GM21367 (cell line): ENCODE measurements at regions not wholly inside any gene's neighbourhood (a gene's known extent, or its start where the extent isn't known, plus 50 kb on each side); places are given as distances from the start of the nearest gene placed in this dataset.
"Not testable (repeated sequence)": the region's sequence is repeated elsewhere in the genome, so short reads cannot be mapped to it uniquely, and the experiment has no call there.

ENCODE experiments used
- ATAC-seq: cut with Tn5 transposase; IDR thresholded peaks from one replicate; pipeline ENCODE4 v1.9.1; 2021; ENCODE audit not compliant: unreplicated experiment

GRCh38 chr4:49117951-49118350 is 131.9 kb downstream of the CWH43 start:
- not testable (repeated sequence) for ATAC-seq

GRCh38 chr4:49118379-49119212 is 132.5 kb downstream of the CWH43 start:
- peak; percentile 38 for ATAC-seq

GRCh38 chr4:49119345-49119744 is 133.3 kb downstream of the CWH43 start:
- ATAC-seq = peak; percentile 15

- not testable (repeated sequence) for ATAC-seq
Measured at GRCh38 chr4:49120042-49120779, 134.1 kb downstream of the CWH43 start.

GRCh38 chr4:49120804-49121203 is 134.7 kb downstream of the CWH43 start:
- ATAC-seq = peak; percentile 29

- not testable (repeated sequence) for ATAC-seq
Measured at GRCh38 chr4:49126443-49126842, 140.4 kb downstream of the CWH43 start.

- not testable (repeated sequence) for ATAC-seq
Measured at GRCh38 chr4:49126858-49127257, 140.8 kb downstream of the CWH43 start.

- not testable (repeated sequence) for ATAC-seq
Measured at GRCh38 chr4:49129385-49129784, 143.3 kb downstream of the CWH43 start.

- not testable (repeated sequence) for ATAC-seq
Measured at GRCh38 chr4:49129870-49130269, 143.8 kb downstream of the CWH43 start.

- ATAC-seq = not testable (repeated sequence)
Measured at GRCh38 chr4:49130724-49131123, 144.6 kb downstream of the CWH43 start.

GRCh38 chr4:49137043-49137442 is 151.0 kb downstream of the CWH43 start:
- ATAC-seq = peak; percentile 57

- not testable (repeated sequence) for ATAC-seq
Measured at GRCh38 chr4:49137961-49138360, 151.9 kb downstream of the CWH43 start.

- not testable (repeated sequence) for ATAC-seq
Measured at GRCh38 chr4:49138818-49139217, 152.7 kb downstream of the CWH43 start.

- ATAC-seq = peak; percentile 33
Measured at GRCh38 chr4:49139513-49139912, 153.4 kb downstream of the CWH43 start.

- not testable (repeated sequence) for ATAC-seq
Measured at GRCh38 chr4:49140351-49140750, 154.3 kb downstream of the CWH43 start.

GRCh38 chr4:49141955-49142354 is 155.9 kb downstream of the CWH43 start:
- ATAC-seq = not testable (repeated sequence)

- ATAC-seq = peak; percentile 51
Measured at GRCh38 chr4:49147143-49147542, 161.1 kb downstream of the CWH43 start.

- not testable (repeated sequence) for ATAC-seq
Measured at GRCh38 chr4:49147596-49147995, 161.5 kb downstream of the CWH43 start.

GRCh38 chr4:49149006-49149975 is 163.2 kb downstream of the CWH43 start:
- peak; percentile 72 for ATAC-seq

GRCh38 chr4:49150351-49151083 is 164.4 kb downstream of the CWH43 start:
- not testable (repeated sequence) for ATAC-seq
